DOHH2 (cell line): ENCODE measurements at regions not wholly inside any gene's neighbourhood (a gene's known extent, or its start where the extent isn't known, plus 50 kb on each side); places are given as distances from the start of the nearest gene placed in this dataset.

ENCODE experiments used
- H3F3A ChIP-seq: fragments of 200-600 bp; sonication (generic), shearing (Covaris generic); 2 replicates; pipeline ENCODE4 v1.6.0; 2016; ENCODE audit warnings: antibody characterized with exemption, mild to moderate bottlenecking; ENCODE audit not compliant: control insufficient read depth, insufficient read depth
- H3K27ac ChIP-seq: fragments of 200-600 bp; sonication (generic); 2 replicates; pipeline ENCODE4 v1.5.1; 2014; ENCODE audit warnings: low read depth, mild to moderate bottlenecking, low read length, moderate library complexity
- H3K27me3 ChIP-seq: fragments of 200-600 bp; sonication (generic); 2 replicates; pipeline ENCODE4 v1.6.1; 2014; ENCODE audit warnings: mild to moderate bottlenecking, low read length, mixed read lengths; ENCODE audit not compliant: control insufficient read depth
- H3K36me3 ChIP-seq: fragments of 200-600 bp; sonication (generic); 2 replicates; pipeline ENCODE4 v1.6.1; 2014; ENCODE audit warnings: mild to moderate bottlenecking, low read length, moderate library complexity, mixed read lengths; ENCODE audit not compliant: control insufficient read depth
- H3K4me1 ChIP-seq: fragments of 200-600 bp; sonication (generic); 2 replicates; pipeline ENCODE4 v1.6.1; 2014; ENCODE audit warnings: mild to moderate bottlenecking, low read length, mixed read lengths; ENCODE audit not compliant: control insufficient read depth
- H3K4me2 ChIP-seq: fragments of 200-600 bp; sonication (generic); 2 replicates; pipeline ENCODE4 v1.6.0; 2014; ENCODE audit warnings: mild to moderate bottlenecking, low read length, moderate library complexity
- H3K4me3 ChIP-seq: fragments of 200-600 bp; sonication (generic); 2 replicates; pipeline ENCODE4 v1.5.1; 2014; ENCODE audit warnings: mild to moderate bottlenecking, low read length, mixed read lengths
- H3K79me2 ChIP-seq: fragments of 200-600 bp; sonication (generic); 2 replicates; pipeline ENCODE4 v1.6.1; 2014; ENCODE audit warnings: mild to moderate bottlenecking, low read length, mixed read lengths; ENCODE audit not compliant: control insufficient read depth
- H3K9me2 ChIP-seq: fragments of 200-600 bp; sonication (generic); replicated peaks from 2 replicates; pipeline ENCODE4 v1.6.1; 2014; ENCODE audit warnings: mild to moderate bottlenecking, low read length, mixed read lengths; ENCODE audit not compliant: control insufficient read depth
- H3K9me3 ChIP-seq: fragments of 200-600 bp; sonication (generic); 2 replicates; pipeline ENCODE4 v1.6.1; 2014; ENCODE audit warnings: antibody characterized with exemption, low read length, mixed read lengths; ENCODE audit not compliant: control insufficient read depth, insufficient read depth
- H4K20me1 ChIP-seq: fragments of 200-600 bp; sonication (generic); 2 replicates; pipeline ENCODE4 v1.6.0; 2014; ENCODE audit warnings: low read depth, mild to moderate bottlenecking, antibody characterized with exemption, low read length, moderate library complexity; ENCODE audit not compliant: control insufficient read depth, insufficient read depth
- EZH2phosphoT487 ChIP-seq: fragments of 200-600 bp; sonication (generic); IDR thresholded peaks from 2 replicates; pipeline ENCODE4 v1.6.1; 2017; ENCODE audit warnings: borderline replicate concordance, mild to moderate bottlenecking, antibody characterized with exemption, low read length, moderate library complexity, mixed read lengths
- TF ChIP-seq, protein P1 (sequence below): fragments of 200-600 bp; sonication (generic); IDR thresholded peaks from one replicate; pipeline ENCODE4 v1.5.1; 2014; ENCODE audit warnings: antibody characterized with exemption, mild to moderate bottlenecking, low read depth, low read length; ENCODE audit not compliant: poor library complexity, severe bottlenecking

- Histone ChIP-seq H3K79me2 (no peaks in the 10 kb centered on the region), H3K4me3 (no peak overlapping the region), H4K20me1 (no peaks in the 10 kb centered on the region), H3K36me3 (no peaks in the 10 kb centered on the region), H3K9me2 (no peaks in the 10 kb centered on the region), H3F3A (no peaks in the 10 kb centered on the region), H3K4me1 (no peaks in the 10 kb centered on the region), H3K27ac (no peak overlapping the region), H3K27me3 (no peaks in the 10 kb centered on the region), H3K4me2 (no peak overlapping the region), H3K9me3 (no peaks in the 10 kb centered on the region)
- TF ChIP-seq EZH2phosphoT487 = no peak
- TF ChIP-seq, protein P1, sequence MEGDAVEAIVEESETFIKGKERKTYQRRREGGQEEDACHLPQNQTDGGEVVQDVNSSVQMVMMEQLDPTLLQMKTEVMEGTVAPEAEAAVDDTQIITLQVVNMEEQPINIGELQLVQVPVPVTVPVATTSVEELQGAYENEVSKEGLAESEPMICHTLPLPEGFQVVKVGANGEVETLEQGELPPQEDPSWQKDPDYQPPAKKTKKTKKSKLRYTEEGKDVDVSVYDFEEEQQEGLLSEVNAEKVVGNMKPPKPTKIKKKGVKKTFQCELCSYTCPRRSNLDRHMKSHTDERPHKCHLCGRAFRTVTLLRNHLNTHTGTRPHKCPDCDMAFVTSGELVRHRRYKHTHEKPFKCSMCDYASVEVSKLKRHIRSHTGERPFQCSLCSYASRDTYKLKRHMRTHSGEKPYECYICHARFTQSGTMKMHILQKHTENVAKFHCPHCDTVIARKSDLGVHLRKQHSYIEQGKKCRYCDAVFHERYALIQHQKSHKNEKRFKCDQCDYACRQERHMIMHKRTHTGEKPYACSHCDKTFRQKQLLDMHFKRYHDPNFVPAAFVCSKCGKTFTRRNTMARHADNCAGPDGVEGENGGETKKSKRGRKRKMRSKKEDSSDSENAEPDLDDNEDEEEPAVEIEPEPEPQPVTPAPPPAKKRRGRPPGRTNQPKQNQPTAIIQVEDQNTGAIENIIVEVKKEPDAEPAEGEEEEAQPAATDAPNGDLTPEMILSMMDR = no peak
These were observed 619.9 kb downstream of the KIF4B start for GRCh38 chr5:155633338-155633957.

DNA sequence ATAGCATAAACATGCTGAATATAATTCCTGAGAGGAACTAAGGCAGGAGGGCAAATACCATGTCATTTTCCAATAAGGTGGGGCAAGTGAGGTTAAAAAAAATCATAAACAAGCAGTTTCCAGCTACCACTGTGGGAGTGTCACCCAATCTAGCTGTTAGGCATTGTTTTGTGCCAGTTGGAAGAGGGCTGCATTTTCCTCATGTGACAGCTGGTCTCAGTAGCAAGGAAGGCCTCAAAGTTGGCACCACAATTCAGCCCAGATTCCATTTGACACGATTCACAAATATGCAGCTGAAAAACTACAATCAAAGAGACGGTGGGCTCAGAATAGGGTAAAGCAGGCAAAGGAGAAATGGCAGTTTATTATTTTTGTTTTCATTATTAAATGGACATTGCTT lies 636.1 kb downstream of the KIF4B start:
- Histone ChIP-seq H3K4me3 (no peak overlapping the region), H3K27ac (no peak overlapping the region), H3K79me2 (no peaks in the 10 kb centered on the region), H4K20me1 (no peaks in the 10 kb centered on the region), H3F3A (no peaks in the 10 kb centered on the region), H3K9me3 (no peaks in the 10 kb centered on the region; the same call in 1 of the 2 replicates), H3K36me3 (no peaks in the 10 kb centered on the region), H3K9me2 (no peaks in the 10 kb centered on the region), H3K27me3 (no peaks in the 10 kb centered on the region), H3K4me2 (no peak overlapping the region), H3K4me1 (no peaks in the 10 kb centered on the region)
- TF ChIP-seq EZH2phosphoT487 = no peak
- TF ChIP-seq, protein P1 = no peak

DNA sequence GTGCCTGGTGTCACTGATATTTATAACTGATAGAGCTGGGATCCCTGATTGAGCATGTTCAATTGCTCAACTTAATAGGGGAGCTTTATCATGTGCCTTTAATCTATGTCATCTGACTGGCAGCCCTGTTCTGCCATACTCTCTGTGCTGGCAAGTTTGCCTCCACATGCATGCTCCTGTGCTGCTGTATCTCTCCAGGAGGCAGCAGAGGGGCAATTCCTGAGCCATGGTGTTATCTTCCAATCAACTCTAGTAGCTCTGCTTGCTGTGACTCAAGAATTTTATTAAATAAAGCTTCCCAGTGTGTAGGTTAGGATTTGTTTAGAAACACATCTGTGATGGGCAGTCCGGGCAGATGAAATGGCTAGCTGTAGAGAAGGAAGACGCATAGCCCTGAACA lies 642.0 kb downstream of the KIF4B start:
- no peaks in the 10 kb centered on the region for H3K36me3 ChIP-seq
- H3K27me3 ChIP-seq = no peaks in the 10 kb centered on the region
- H3K4me1 ChIP-seq = no peaks in the 10 kb centered on the region
- no peaks in the 10 kb centered on the region for H3K9me2 ChIP-seq
- no peaks in the 10 kb centered on the region for H3F3A ChIP-seq
- H3K4me2 ChIP-seq = no peak overlapping the region
- TF ChIP-seq, protein P1 = no peak
- H3K27ac ChIP-seq = no peak overlapping the region
- H4K20me1 ChIP-seq = no peaks in the 10 kb centered on the region
- no peak overlapping the region for H3K4me3 ChIP-seq
- no peaks in the 10 kb centered on the region for H3K79me2 ChIP-seq
- H3K9me3 ChIP-seq = no peaks in the 10 kb centered on the region; the same call in 1 of the 2 replicates
